ENCODE measurements at regions not wholly inside any gene's neighbourhood (a gene's known extent, or its start where the extent isn't known, plus 50 kb on each side); places are given as distances from the start of the nearest gene placed in this dataset.

DNA sequence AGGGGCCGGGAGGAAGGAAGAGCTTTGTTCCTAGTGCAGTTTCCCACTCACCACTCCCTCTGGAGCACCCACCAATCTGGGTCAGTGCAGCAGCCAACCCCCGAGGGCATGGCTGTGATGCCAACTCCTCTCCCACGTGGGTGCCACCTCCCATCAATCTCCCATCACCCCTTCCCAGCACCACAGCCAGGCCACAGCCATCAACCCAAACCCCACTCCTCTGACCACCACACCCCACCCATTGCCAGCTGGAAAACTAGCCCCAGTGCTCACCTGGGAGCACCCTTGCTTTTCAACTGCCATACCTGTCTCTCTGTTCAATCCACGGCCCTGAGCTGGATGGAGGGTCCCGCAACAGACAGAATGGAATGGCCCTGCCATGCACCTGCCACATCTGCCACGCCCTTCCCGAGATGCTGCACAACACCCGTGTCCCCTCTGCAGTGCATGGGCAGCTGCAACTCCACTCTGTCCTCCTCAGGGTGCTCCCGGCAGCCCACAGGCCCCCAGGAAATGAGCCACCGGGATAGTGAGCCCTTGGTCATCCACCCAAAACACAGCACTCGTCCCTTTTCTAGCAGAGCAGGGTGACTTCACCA lies 112.4 kb upstream of the ID2 start:
- Histone ChIP-seq H3K4ac (ENCODE audit: low read length) (no peak overlapping the region), H4K91ac (ENCODE audit: low read depth, low read length, poor library complexity) (no peak overlapping the region), H3K4me2 (ENCODE audit: insufficient read depth, low read length, poor library complexity, severe bottlenecking) (no peak overlapping the region), H3K18ac (ENCODE audit: low read length) (peak overlapping the region; percentile 75), H2BK15ac (ENCODE audit: low read length) (peak overlapping the region; percentile 30), H3K9me3 (replicated peaks in 1 of 2; ENCODE audit: control insufficient read depth in 2 of 2, insufficient read depth in 1 of 2, low read depth in 1 of 2, low read length in 2 of 2) (no peaks in the 10 kb centered on the region), H2AK5ac (ENCODE audit: low read depth, low read length) (peak overlapping the region; percentile 31), H2BK120ac (ENCODE audit: low read depth, low read length) (no peak overlapping the region), H3K4me3 (ENCODE audit: low read length in 2 of 2) (no peak overlapping the region), H2BK5ac (ENCODE audit: low read length) (peak overlapping the region; percentile 14), H3K79me1 (ENCODE audit: low read depth, low read length) (no peaks in the 10 kb centered on the region), H3K14ac (ENCODE audit: low read length) (no peak overlapping the region), H3K27ac (replicated peaks; ENCODE audit: low read length) (no peak overlapping the region), H2AFZ (ENCODE audit: low read length) (no peak overlapping the region), H4K8ac (ENCODE audit: low read depth, low read length) (no peak overlapping the region), H2BK12ac (ENCODE audit: low read length) (peak overlapping the region; percentile 66), H3K4me1 (ENCODE audit: control insufficient read depth in 2 of 2, insufficient read depth in 1 of 2, low read depth in 1 of 2, low read length in 2 of 2) (peaks cover 0 to 4% of the 10 kb centered on the region in 2 donors), H3K9ac (ENCODE audit: low read depth, low read length, poor library complexity) (peak overlapping the region; percentile 39), H3K23ac (ENCODE audit: low read depth, low read length, poor library complexity) (no peak overlapping the region), H3K36me3 (replicated peaks in 1 of 2; ENCODE audit: control insufficient read depth in 2 of 2, insufficient read depth in 2 of 2, low read length in 2 of 2) (no peaks in the 10 kb centered on the region), H3K27me3 (ENCODE audit: control insufficient read depth in 3 of 3, insufficient read depth in 3 of 3, low read depth in 1 of 3, low read length in 3 of 3) (no peaks in the 10 kb centered on the region)
- DNase-seq (ENCODE audit: low spot score) = no peak
- no CpG with 5 or more reads among the region's 11 CpGs for WGBS, 2 donors (ENCODE audit: extremely low coverage in 2 of 2, insufficient read length in 2 of 2, insufficient replicate concordance in 1 of 2)

DNA sequence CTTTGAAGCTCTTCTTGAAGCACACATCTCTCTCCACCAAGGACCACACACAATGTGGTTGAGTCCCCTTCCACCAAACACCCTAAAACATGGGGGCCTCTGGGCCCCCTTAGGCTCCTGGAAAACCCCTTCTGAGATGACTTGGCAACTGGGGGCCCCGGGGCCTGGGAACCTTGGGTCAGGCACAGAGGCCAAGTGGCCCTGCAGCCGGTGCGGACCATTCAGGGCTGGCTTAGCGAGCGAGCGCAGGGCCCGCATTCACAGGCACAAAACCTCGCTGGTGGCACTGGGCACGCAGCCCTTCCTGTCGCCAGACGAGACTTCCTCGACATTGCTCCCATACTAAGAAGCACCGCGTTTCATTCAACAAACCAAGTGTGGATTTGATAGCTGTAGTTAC lies 111.2 kb upstream of the ID2 start:
- H2AFZ ChIP-seq (ENCODE audit: low read length) = no peak overlapping the region
- no peak overlapping the region for H4K91ac ChIP-seq (ENCODE audit: low read depth, low read length, poor library complexity)
- no CpG with 5 or more reads among the region's 14 CpGs for WGBS, 2 donors (ENCODE audit: extremely low coverage in 2 of 2, insufficient read length in 2 of 2, insufficient replicate concordance in 1 of 2)
- H3K4me1 ChIP-seq (ENCODE audit: control insufficient read depth in 2 of 2, insufficient read depth in 1 of 2, low read depth in 1 of 2, low read length in 2 of 2) = peaks cover 0 to 8% of the 10 kb centered on the region in 2 donors
- no peaks in the 10 kb centered on the region for H3K79me1 ChIP-seq (ENCODE audit: low read depth, low read length)
- no peak overlapping the region for H3K9ac ChIP-seq (ENCODE audit: low read depth, low read length, poor library complexity)
- H4K8ac ChIP-seq (ENCODE audit: low read depth, low read length) = no peak overlapping the region
- H3K18ac ChIP-seq (ENCODE audit: low read length) = no peak overlapping the region
- H3K4me3 ChIP-seq (ENCODE audit: low read length in 2 of 2) = no peak overlapping the region
- no peaks in the 10 kb centered on the region for H3K27me3 ChIP-seq (ENCODE audit: control insufficient read depth in 3 of 3, insufficient read depth in 3 of 3, low read depth in 1 of 3, low read length in 3 of 3)
- no peak overlapping the region for H2BK5ac ChIP-seq (ENCODE audit: low read length)
- no peak overlapping the region for H3K4ac ChIP-seq (ENCODE audit: low read length)
- no peak for DNase-seq (ENCODE audit: low spot score)
- H3K9me3 ChIP-seq (replicated peaks in 1 of 2; ENCODE audit: control insufficient read depth in 2 of 2, insufficient read depth in 1 of 2, low read depth in 1 of 2, low read length in 2 of 2) = no peaks in the 10 kb centered on the region
- no peak overlapping the region for H2BK120ac ChIP-seq (ENCODE audit: low read depth, low read length)
- no peak overlapping the region for H3K27ac ChIP-seq (replicated peaks; ENCODE audit: low read length)
- no peak overlapping the region for H3K14ac ChIP-seq (ENCODE audit: low read length)
- no peak overlapping the region for H2BK15ac ChIP-seq (ENCODE audit: low read length)
- H3K23ac ChIP-seq (ENCODE audit: low read depth, low read length, poor library complexity) = no peak overlapping the region
- H3K36me3 ChIP-seq (replicated peaks in 1 of 2; ENCODE audit: control insufficient read depth in 2 of 2, insufficient read depth in 2 of 2, low read length in 2 of 2) = no peaks in the 10 kb centered on the region
- H2AK5ac ChIP-seq (ENCODE audit: low read depth, low read length) = no peak overlapping the region
- H3K4me2 ChIP-seq (ENCODE audit: insufficient read depth, low read length, poor library complexity, severe bottlenecking) = no peak overlapping the region
- no peak overlapping the region for H2BK12ac ChIP-seq (ENCODE audit: low read length)

DNA sequence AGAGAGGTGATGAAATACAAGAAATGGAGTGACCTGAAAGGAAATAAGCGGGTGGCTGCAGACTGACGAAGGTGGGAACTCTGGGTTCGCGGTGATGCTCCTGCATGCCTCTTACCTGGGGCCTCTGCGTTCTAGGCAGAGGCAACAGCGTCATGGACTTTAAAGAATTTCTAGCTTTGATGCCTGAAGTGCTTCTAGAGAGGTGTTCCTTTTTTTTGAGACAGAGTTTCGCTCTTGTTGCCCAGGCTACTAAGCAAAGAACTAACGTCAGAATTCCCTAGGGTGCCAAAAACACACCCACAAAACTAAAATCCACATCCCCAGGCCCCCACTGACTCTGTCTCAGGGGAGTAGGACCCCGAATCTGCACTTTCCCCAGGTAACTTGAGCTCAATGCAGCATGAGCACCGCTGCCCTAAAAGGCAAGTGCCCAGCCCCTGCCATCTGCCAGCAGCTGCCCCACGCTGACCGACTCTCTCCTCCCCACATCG lies 110.5 kb upstream of the ID2 start:
- no peaks in the 10 kb centered on the region for H3K79me1 ChIP-seq (ENCODE audit: low read depth, low read length)
- peak overlapping the region; percentile 32 for H3K14ac ChIP-seq (ENCODE audit: low read length)
- no peak overlapping the region for H2AFZ ChIP-seq (ENCODE audit: low read length)
- no peak overlapping the region for H2BK5ac ChIP-seq (ENCODE audit: low read length)
- no peak overlapping the region for H4K91ac ChIP-seq (ENCODE audit: low read depth, low read length, poor library complexity)
- H3K27me3 ChIP-seq (ENCODE audit: control insufficient read depth in 3 of 3, insufficient read depth in 3 of 3, low read depth in 1 of 3, low read length in 3 of 3) = no peaks in the 10 kb centered on the region
- H2BK15ac ChIP-seq (ENCODE audit: low read length) = peak overlapping the region; percentile 42
- peak overlapping the region; percentile 64 for H2BK12ac ChIP-seq (ENCODE audit: low read length)
- no peak overlapping the region for H3K4ac ChIP-seq (ENCODE audit: low read length)
- no peak overlapping the region for H2AK5ac ChIP-seq (ENCODE audit: low read depth, low read length)
- H4K8ac ChIP-seq (ENCODE audit: low read depth, low read length) = no peak overlapping the region
- H3K4me1 ChIP-seq (ENCODE audit: control insufficient read depth in 2 of 2, insufficient read depth in 1 of 2, low read depth in 1 of 2, low read length in 2 of 2) = peaks cover 0 to 13% of the 10 kb centered on the region in 2 donors
- no peak for DNase-seq (ENCODE audit: low spot score)
- WGBS, 2 donors (ENCODE audit: extremely low coverage in 2 of 2, insufficient read length in 2 of 2, insufficient replicate concordance in 1 of 2) = no CpG with 5 or more reads among the region's 13 CpGs
- no peaks in the 10 kb centered on the region for H3K36me3 ChIP-seq (replicated peaks in 1 of 2; ENCODE audit: control insufficient read depth in 2 of 2, insufficient read depth in 2 of 2, low read length in 2 of 2)
- no peak overlapping the region for H3K4me2 ChIP-seq (ENCODE audit: insufficient read depth, low read length, poor library complexity, severe bottlenecking)
- H3K4me3 ChIP-seq (ENCODE audit: low read length in 2 of 2) = no peak overlapping the region
- H3K9ac ChIP-seq (ENCODE audit: low read depth, low read length, poor library complexity) = peak overlapping the region; percentile 36
- peak overlapping the region; percentile 30 for H3K23ac ChIP-seq (ENCODE audit: low read depth, low read length, poor library complexity)
- peak overlapping the region; percentile 56 for H2BK120ac ChIP-seq (ENCODE audit: low read depth, low read length)
- no peak overlapping the region for H3K27ac ChIP-seq (replicated peaks; ENCODE audit: low read length)
- peak overlapping the region; percentile 50 for H3K18ac ChIP-seq (ENCODE audit: low read length)
- H3K9me3 ChIP-seq (replicated peaks in 1 of 2; ENCODE audit: control insufficient read depth in 2 of 2, insufficient read depth in 1 of 2, low read depth in 1 of 2, low read length in 2 of 2) = no peaks in the 10 kb centered on the region

DNA sequence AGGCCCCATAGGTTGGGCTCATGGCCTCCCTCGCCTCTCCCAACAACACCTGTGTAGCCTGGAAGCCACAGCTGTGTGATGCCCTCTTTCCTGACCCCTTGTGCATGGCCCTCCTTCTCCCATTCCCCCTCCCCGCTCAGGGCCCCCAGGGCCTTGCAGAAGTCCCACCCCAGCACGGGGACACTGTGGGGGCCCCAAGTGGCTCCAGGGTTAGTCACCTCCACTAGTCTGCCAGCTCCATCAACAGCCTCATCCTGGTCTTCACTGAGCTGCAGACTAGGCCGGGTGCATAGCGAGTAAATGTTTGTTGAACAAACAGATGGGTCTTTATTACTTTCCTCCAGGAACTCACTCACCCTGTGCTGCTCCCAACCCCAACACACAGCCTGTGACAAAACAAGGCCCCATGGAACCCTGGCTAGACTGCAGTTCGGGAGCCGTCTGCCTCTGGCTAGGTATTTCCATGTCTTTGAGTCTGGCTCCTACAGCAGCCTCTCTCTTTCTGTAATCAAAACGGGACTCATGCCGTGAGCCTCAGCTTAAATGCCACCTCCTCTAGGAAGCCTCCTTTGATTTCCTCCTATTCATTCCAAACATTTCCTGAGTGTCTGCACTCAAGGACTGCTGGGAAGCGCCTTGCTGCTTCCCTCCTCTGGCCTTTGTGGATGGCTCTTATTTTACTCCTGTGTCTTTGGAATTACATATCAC lies 109.9 kb upstream of the ID2 start:
- H3K4me2 ChIP-seq (ENCODE audit: insufficient read depth, low read length, poor library complexity, severe bottlenecking) = no peak overlapping the region
- H2BK12ac ChIP-seq (ENCODE audit: low read length) = peak overlapping the region; percentile 64
- no peaks in the 10 kb centered on the region for H3K27me3 ChIP-seq (ENCODE audit: control insufficient read depth in 3 of 3, insufficient read depth in 3 of 3, low read depth in 1 of 3, low read length in 3 of 3)
- H3K9ac ChIP-seq (ENCODE audit: low read depth, low read length, poor library complexity) = peak overlapping the region; percentile 36
- H4K8ac ChIP-seq (ENCODE audit: low read depth, low read length) = no peak overlapping the region
- peak overlapping the region; percentile 56 for H2BK120ac ChIP-seq (ENCODE audit: low read depth, low read length)
- H3K4me3 ChIP-seq (ENCODE audit: low read length in 2 of 2) = no peak overlapping the region
- peak overlapping the region; percentile 30 for H3K23ac ChIP-seq (ENCODE audit: low read depth, low read length, poor library complexity)
- no peak overlapping the region for H2AK5ac ChIP-seq (ENCODE audit: low read depth, low read length)
- WGBS, 2 donors (ENCODE audit: extremely low coverage in 2 of 2, insufficient read length in 2 of 2, insufficient replicate concordance in 1 of 2) = no CpG with 5 or more reads among the region's 10 CpGs
- no peaks in the 10 kb centered on the region for H3K79me1 ChIP-seq (ENCODE audit: low read depth, low read length)
- peak overlapping the region; percentile 50 for H3K18ac ChIP-seq (ENCODE audit: low read length)
- peak overlapping the region; percentile 32 for H3K14ac ChIP-seq (ENCODE audit: low read length)
- H4K91ac ChIP-seq (ENCODE audit: low read depth, low read length, poor library complexity) = no peak overlapping the region
- no peak overlapping the region for H2BK5ac ChIP-seq (ENCODE audit: low read length)
- no peaks in the 10 kb centered on the region for H3K9me3 ChIP-seq (replicated peaks in 1 of 2; ENCODE audit: control insufficient read depth in 2 of 2, insufficient read depth in 1 of 2, low read depth in 1 of 2, low read length in 2 of 2)
- H3K36me3 ChIP-seq (replicated peaks in 1 of 2; ENCODE audit: control insufficient read depth in 2 of 2, insufficient read depth in 2 of 2, low read length in 2 of 2) = no peaks in the 10 kb centered on the region
- H3K4me1 ChIP-seq (ENCODE audit: control insufficient read depth in 2 of 2, insufficient read depth in 1 of 2, low read depth in 1 of 2, low read length in 2 of 2) = peaks cover 0 to 13% of the 10 kb centered on the region in 2 donors
- no peak overlapping the region for H3K4ac ChIP-seq (ENCODE audit: low read length)
- H2AFZ ChIP-seq (ENCODE audit: low read length) = no peak overlapping the region
- H2BK15ac ChIP-seq (ENCODE audit: low read length) = peak overlapping the region; percentile 42
- no peak for DNase-seq (ENCODE audit: low spot score)
- H3K27ac ChIP-seq (replicated peaks; ENCODE audit: low read length) = no peak overlapping the region

All from neuronal stem cell (in vitro differentiated cells).